Dermis blood vessel endothelial cell (primary cell): ENCODE measurements at regions not wholly inside any gene's neighbourhood (a gene's known extent, or its start where the extent isn't known, plus 50 kb on each side); places are given as distances from the start of the nearest gene placed in this dataset.
"Not testable (repeated sequence)": the region's sequence is repeated elsewhere in the genome, so short reads cannot be mapped to it uniquely, and the experiment has no call there.

Experiments
- DNase-seq: peaks from one replicate; pipeline ENCODE4 v3.0.0; 2010

DNA sequence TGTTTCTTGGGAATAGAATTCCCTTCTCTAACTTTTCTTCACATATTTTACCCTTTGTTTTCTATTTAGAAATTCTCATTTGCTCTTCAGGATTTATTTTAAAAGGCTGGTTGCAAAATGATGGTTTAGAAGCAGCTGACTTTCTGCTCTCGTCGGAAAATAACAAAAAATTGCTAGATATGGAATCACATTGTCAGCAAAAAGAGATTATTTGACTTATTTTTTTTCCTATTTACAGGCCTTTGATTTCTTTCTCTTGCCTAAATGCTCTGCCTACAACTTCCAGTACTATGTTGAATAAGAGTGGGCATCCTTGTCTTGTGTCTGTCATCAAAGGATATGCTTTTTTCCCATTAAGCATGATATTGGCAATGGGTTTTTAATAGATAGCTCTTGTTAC is 1619.1 kb upstream of the ACO1 start:
- no peak for DNase-seq

DNA sequence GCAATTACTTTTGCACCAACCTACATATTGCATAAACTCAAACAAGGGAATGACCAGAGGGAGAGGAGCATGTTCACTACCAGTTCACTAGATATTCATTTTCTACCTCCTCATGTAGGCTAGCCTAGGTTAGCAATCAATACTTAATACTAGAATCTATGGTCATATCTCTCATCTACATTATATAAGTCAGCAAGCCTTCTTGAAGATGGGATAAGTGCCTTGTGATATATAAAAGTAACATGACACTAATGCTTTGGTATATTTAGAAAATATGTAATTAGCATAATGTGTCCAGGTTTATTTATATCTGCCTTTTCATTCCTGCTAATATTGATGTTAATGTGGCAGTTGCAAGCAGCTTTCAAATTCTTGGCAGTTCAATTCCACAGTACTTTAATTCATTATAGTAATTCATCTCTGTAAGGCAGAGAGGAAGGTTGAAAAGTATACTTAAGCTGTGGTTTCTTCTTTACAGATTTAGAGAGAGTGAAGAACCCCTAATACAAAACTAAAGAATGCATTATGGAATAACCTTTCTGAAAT is 1613.2 kb upstream of the ACO1 start:
- DNase-seq: no peak

DNA sequence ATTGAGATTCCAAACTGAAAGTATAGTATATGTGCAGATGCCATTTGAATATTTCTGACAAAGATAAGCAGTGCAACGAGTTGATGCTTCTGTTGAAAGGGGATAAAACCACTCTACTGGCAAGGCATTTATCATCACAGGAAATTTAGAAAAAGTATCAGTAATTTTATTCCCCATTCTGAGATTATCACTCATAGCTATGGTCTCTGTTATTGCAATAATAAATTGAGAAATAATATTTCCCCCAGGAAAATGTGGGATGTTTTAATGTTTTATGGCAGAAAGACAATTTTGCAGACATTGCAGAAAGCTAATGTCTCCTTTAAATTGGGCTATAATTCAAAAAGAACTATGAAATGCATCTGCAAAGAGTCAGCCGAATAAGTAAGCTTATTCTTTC is 1612.7 kb upstream of the ACO1 start:
- DNase-seq: no peak

DNA sequence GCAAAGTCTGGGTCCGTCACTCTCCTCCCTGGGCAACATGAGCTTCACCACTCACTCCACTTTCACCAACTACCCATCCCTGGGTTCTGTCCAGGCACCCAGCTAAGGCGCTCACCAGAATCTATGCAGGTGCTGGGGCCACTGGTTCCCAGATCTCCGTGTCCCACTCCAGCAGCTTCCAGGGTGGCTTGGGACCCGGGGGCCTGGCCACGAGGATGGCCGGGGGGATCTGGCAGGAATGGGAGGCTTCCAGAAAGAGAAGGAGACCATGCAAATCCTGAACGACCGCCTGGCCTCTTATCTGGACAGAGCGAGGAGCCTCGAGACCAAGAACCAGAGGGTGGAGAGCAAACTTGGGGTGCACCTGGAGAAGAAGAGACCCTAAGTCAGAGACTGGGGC is 1611.0 kb upstream of the ACO1 start:
- DNase-seq: no peak

DNA sequence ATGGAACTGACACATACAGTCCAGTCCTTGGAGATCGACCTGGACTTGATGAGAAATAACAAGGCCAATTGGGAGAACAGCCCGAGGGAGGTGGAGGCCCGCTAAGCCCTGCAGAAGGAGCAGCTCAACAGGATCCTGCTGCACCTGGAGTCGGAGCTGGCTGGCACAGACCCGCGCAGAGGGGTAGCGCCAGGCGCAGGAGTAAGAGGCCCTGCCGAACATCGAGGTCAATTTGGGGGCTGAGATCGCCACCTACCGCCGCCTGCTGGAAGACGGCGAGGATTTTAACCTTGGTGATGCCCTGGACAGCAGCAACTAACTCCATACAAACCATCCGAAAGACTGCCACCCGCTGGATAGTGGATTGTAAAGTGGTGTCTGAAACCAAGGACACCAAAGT is 1610.1 kb upstream of the ACO1 start:
- no peak for DNase-seq

DNA sequence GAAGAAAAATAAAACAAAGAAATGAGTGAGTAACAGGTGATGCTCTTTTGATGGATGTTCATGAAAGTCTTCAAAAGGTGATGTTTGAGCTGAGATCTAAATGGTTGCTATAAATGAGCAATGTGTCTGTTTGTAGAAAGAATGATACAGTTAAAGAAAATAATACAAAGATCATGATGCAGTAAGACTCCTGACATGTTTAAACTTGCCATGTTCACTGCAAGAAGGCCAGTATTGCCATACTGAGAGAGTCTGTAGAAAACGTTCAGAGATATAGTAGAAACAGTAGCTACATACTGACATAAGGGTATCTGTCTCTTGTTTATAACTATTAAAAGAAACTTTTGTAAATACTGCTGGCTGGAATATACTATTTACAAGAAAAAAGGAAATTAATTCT is 1609.2 kb upstream of the ACO1 start:
- no peak for DNase-seq

DNA sequence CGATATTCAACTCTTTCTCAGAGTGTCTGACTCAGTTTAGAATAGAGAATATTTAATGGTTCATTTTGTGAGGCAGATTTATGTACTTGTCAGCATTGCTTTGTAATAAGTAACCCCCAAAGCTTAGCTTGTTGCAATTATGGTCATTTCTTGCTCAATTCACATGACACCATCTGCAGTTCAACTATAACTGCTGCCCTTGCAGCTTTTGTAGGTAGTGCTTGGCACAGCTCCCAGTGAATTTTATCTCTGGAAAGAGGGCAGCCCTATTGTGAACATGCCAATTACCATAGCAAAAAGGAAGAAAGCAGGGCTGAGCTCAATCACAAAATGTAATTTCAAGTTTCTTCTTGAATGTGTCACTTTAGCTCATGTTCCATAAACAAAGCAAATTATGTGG is 1587.7 kb upstream of the ACO1 start:
- DNase-seq: no peak

DNA sequence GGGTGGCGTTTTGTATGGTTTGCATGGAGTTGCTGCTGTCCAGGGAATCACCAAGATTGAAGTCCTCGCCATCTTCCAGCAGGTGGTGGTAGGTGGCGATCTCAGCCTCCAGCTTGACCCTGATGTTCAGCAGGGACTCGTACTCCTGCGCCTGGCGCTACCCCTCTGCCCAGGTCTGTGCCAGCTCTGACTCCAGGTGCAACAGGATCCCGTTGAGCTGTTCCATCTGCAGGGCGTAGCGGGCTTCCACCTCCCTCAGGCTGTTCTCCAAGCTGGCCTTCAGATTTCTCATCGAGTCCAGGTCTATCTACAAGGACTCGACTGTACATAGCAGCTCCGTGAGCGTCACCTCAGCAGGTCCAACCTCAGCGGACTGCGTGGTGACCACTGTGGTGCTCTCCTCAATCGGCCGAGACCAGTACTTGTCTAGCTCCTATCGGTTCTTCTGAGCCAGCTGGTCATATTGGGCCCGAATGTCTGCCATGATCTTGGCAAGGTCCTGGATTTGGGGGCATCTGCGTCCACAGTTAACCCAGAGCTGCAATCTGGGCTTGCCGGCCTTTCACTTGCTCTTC is 1584.8 kb upstream of the ACO1 start:
- peak; percentile 7 for DNase-seq

DNA sequence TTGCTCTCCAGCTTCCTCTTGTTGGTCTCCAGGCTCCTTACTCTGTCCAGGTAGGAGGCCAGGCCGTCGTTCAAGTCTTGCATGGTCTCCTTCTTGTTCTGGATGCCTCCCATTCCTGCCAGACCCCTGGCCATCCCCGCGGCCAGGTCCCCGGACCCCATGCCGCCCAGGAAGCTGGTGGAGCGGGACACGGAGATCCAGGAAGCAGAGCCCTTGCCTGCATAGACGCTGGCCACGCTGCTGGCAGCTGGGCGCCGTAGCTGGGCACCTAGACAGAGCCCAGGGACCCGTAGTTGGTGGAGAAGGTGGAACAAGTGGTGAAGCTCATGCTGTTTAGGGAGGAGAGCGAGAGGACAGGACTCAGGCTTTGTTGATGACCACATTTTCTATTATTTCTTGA is 1584.0 kb upstream of the ACO1 start:
- DNase-seq: no peak

DNA sequence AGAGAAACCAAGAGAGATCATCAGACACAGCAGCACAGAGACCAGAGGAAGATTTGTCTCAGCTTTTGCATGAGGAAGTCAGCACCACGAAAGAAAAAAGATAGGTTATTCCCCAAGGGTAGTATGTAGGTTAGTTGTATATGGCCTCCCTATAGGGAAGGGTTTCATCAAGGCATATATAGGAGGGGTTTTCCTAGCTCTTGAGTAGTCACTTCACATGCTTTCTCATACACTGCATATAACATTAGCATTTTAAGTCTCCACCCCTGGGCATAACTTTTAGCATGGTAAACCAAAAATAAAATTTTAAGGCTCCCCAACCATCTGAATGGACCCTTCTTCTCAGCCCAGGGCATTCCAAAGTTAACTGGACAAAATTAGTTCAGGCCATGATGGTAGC is 1571.6 kb upstream of the ACO1 start:
- no peak for DNase-seq

DNA sequence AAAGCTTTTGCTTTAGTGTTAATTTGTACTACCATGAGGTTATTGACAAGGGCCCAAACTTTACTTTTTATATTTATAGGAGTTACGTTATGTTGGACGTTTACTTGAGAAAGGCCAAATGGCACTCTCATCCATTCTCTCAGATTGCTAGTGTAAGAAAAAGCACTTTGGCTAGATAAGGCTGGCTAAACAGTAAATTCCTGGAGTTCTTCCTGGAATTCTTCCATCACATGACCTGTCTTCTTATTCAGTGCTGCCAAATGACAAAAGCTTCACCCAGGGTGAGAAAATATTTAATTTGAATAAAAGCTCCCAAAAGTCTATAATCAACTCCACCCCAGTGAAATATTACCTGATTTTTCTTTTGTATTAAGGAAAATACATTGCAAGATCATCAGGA is 1568.9 kb upstream of the ACO1 start:
- DNase-seq: no peak

DNA sequence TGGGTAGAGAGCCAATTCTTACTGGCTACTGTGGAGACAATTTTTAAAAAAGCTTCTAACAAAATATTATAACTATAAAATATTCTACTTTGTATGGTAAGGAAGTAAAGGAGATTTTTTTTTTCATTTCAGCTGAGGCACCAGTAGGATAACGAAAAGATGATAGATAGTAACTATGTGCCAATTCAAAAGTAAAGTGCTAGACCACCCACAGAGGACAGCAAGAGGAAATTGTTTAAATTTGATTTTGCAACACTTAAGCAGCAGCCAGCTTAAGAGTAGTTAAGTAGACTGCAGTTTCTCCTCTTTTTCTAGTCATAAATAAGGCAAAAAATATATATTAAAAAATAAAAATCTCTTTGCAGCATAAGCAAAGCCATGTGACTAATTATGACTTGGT is 1539.3 kb upstream of the ACO1 start:
- no peak for DNase-seq

DNA sequence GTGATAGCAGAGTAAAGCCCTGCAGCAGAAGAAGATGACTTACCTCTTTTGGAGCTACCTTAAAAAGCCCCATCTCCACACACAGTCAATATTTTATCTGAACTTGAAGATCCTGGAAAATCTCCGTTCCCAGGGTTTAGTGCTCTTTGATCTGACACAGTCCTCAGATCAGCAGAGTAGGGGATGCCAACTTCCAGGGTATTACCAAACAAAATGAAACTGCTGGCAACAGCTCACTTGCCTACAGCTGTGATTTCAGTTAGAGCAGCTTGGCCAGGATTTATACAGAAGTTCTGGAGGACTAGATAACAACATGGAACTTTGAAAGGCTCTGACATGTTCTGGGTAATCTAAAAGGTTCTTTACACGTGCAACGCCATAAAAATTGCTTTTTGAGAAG is 1537.8 kb upstream of the ACO1 start:
- DNase-seq: no peak

DNA sequence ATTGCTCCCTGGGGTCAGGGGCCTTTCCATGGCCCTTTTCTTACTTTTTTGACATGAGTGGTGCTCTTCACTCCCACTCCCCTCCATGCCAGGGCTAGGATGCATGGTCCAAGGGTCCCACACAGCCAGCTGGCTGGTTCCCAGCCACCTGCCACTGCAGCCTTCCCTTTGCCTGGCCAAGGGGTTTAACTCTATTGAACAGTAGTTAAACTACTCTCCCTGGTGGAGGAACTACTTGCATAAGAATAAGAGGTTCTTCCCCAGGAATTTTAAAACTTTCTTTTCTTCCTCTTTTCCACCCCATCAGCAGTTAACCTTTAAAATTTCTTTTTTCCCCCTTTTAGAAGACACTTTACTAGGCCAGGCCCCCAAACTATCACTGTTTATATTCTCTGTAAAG is 1532.8 kb upstream of the ACO1 start:
- DNase-seq: no peak

DNA sequence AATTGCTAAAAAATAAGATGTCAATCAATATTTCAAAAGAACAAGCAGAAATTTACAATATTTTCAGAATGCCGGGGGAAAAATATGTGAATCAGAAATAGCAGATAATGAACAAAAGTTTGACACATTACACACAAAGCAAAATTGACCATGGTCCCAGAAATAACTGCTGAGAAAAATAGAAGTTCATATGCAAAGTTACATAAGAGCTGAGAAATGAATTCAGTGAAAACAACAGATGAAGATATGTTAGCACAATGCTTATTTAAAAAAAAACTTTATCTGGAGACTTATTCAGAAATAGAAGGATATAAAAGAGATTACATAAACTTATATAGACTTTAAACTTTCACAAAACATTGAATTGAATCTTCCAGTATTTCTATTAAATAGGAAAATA is 1483.7 kb upstream of the ACO1 start:
- DNase-seq: no peak

DNA sequence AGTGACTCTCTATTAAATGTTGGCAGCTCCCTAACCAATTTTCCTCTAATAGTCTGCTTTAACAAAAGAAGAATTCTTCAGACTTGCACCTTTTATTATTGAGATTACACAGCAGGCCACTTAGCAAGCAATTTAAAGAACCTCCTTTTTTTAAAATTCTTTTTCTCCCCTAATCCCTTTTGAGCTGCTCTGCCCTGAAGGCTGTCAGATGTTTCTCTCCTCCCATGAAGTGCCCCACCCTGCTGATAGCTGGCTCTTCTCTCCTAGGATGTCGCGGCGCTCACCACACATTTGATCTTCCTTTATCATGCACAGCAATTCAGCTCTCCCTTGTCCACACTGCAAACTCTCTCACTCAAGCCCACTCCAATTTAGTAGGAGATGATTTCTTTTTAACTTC is 1471.1 kb upstream of the ACO1 start:
- DNase-seq: no peak

DNA sequence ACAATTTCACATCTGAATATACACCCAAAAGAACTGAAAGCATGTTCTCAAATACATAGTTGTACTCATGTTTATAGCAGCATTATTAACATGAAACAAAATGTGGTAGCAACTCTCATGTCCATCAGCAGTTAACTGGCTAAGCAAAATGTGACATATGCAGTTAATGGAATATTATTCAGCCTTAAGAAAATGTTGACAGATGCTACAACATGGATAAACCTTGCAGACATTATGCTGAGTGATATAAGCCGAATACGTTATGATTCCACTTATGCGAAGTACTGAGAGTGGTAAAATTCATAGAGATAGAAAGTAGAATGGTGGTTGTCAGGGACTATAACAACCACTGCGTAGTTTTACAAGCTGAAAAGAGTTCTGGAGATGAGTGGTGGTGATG is 1469.0 kb upstream of the ACO1 start:
- no peak for DNase-seq

DNA sequence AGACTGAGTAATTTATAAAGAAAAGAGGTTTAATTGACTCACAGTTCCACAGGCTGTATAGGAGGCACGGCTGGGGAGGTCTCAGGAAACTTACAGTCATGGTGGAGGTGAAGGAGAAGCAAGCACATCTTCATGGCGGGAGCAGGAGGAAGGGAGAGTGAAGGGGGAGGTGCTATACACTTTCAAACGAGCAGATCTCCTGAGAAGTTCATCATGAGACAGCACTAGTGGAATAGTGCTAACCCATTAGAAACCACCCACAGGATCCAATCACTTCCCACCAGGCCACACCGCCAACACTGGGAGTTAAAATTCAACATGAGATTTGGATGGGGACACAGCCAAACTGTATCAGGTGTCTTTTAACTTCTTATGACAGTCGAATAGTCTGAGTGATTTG is 1459.3 kb upstream of the ACO1 start:
- DNase-seq: no peak

DNA sequence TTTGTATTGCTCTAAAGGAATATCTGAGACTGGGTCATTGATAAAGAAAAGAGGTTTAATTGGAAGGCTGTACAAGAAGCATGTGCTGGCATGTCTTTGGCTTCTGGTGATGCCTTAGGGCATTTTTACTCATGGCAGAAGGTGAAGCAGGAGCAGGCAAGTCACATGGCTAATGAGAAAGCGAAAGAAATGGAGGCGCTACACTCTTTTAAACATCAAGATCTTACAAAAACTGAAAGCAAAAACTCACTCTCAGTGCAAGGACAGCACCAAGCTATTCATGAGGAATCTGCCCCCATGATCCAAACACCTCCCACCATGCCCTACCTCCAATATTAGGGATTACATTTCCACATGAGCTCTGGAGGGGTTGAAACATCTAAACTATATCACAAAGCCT is 1458.8 kb upstream of the ACO1 start:
- DNase-seq: no peak

DNA sequence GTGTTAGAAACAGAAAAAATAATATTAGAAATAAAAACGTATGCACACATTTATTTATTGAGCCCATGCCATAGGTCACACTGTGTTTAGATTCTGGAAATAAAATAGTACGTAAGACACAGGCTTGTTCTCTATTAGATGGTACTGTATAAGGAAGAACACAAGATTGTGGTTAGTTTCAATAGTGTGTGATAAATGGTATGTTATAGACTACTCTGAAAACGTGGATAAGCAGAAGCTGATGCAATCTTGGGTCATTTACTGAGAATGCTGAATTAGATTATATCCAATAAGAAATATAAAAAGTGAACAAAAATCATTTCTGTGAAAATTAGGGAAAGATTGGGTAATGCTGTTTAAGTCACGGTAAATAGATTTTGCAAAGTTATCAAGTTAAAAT is 1456.4 kb upstream of the ACO1 start:
- no peak for DNase-seq

DNA sequence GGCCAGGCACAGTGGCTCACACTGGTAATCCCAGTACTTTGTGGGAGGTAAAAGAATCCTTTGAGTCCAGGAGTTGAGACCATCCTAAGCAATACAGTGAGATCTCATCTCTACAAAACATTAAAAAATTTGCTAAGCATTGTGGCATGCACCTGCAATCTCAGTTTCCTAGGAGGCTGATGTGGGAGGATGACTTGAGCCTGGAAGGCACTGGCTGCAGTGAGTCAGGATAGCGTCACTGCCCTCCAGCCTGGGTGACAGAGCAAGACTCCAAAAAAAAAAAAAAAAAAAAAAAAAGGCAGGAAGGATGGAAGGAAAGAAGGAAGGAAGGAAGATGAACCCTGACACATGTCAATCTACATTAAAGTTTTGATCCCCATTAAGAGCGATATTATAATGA is 1452.2 kb upstream of the ACO1 start:
- DNase-seq: no peak

DNA sequence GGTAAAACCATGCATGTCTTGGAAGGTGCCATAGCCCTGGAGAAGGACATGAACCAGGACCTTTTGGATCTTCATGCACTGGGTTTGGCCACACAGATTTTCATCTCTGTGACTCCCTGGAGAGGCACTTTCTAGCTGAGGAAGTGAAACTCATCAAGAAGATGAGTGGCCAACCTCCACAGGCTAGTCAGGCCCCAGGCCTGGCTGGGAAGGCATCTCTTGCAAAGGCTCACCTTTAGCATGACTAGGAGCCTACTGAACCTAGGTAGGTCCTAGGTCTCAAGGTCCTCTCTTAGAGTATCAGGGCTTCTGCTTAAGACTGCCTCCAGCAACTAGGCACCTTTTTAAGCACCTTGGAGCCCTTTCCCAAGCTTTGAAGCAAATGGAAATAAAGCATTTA is 1448.7 kb upstream of the ACO1 start:
- no peak for DNase-seq

DNA sequence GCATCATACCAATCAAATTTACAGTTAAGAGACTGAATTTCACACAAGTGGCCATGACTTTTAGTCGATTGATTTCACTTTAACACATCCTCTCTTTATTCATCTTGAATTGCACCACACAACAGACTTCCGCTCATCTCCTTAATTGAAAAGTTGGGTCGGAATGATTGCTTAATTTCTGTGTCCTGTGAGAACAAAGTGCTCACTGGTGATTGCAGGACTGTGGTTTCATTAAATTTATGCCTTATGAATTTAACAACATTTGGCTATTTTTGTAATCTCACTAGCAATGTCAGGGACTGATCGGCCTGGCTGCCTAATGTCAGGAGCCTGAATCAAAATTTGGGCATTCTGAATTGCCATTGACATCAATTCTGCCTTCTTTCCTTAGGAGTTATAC is 1447.3 kb upstream of the ACO1 start:
- DNase-seq: no peak

DNA sequence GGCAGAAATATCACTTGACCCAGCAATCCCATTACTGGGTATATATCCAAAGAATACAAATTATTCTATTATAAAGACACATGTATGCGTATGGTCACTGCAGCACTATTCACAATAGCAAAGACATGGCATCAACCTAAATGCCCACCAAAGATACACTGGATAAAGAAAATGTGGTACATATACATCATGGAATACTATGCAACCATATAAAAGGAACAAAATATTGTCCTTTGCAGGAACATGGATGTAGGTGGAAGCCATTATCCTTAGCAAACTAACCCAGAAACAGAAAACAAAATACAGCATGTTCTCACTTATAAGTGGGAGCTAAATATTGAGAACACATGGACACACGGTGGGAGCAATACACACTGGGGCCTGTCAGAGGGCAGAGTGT is 1441.6 kb upstream of the ACO1 start:
- DNase-seq: not testable (repeated sequence)

DNA sequence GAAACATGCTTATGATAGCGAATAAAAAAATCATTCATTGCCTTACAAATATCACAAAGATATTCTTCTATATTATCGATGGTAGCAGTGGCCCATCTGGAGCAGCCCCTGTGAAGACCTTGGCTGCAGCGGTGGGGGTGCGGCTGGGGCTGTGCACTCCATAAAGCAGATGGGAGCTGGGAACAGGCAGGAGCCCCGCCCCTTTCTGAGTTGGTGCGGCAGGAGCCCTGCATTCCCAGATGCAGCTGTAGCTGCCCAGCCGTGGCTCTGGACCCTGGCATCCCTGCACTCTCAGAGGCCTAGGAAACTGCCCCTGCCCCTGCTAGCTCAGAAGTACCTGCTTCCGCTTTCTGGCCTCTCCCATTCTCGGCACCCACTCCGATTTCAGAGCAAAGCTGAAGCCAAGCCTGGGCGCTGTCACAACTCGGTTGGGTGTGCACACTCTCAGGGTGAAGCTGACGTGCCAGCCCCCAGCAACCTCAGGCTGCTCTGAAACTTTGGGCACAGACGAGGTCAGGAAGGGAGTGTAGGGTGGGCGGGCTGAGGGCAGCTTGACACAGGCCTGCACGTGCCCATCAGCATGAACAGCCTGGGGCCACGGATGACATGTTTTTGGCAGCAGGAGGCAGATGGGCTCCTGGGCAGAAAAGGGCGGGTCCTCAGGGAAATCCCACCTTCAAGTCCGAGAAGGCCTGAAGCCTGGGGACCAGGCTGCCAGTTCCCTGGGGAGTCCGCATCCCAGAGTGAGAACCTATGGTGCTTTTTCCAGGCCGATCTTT is 1440.8 kb upstream of the ACO1 start:
- no peak for DNase-seq
